ENCODE measurements at regions not wholly inside any gene's neighbourhood (a gene's known extent, or its start where the extent isn't known, plus 50 kb on each side); places are given as distances from the start of the nearest gene placed in this dataset.

- DNase-seq (ENCODE audit: low spot score) = no peak
- TF ChIP-seq CTCF (IDR thresholded peaks at IDR 0.05; ENCODE audit: borderline replicate concordance, control extremely low read depth, extremely low read depth, insufficient read depth, missing control alignments) = no peak
- in situ Hi-C loops (cut with MboI; ENCODE audit: low sequenced_read_pairs, unreplicated experiment) = no loop called here
Measured at GRCh38 chr12:59100585-59100984, 180.3 kb upstream of the LRIG3 start.

- in situ Hi-C loops (cut with MboI; ENCODE audit: low sequenced_read_pairs, unreplicated experiment) = no loop called here
- DNase-seq (ENCODE audit: low spot score) = no peak
- no peak for TF ChIP-seq CTCF (IDR thresholded peaks at IDR 0.05; ENCODE audit: borderline replicate concordance, control extremely low read depth, extremely low read depth, insufficient read depth, missing control alignments)
Measured at GRCh38 chr12:59097876-59098275, 177.6 kb upstream of the LRIG3 start.

GRCh38 chr12:59096246-59096645 is 175.9 kb upstream of the LRIG3 start:
- TF ChIP-seq CTCF (IDR thresholded peaks at IDR 0.05; ENCODE audit: borderline replicate concordance, control extremely low read depth, extremely low read depth, insufficient read depth, missing control alignments) = no peak
- DNase-seq (ENCODE audit: low spot score) = no peak
- in situ Hi-C loops (cut with MboI; ENCODE audit: low sequenced_read_pairs, unreplicated experiment) = no loop called here

- in situ Hi-C loops (cut with MboI; ENCODE audit: low sequenced_read_pairs, unreplicated experiment) = no loop called here
- no peak for DNase-seq (ENCODE audit: low spot score)
- TF ChIP-seq CTCF (IDR thresholded peaks at IDR 0.05; ENCODE audit: borderline replicate concordance, control extremely low read depth, extremely low read depth, insufficient read depth, missing control alignments) = no peak
Measured at GRCh38 chr12:59093073-59093772, 172.9 kb upstream of the LRIG3 start.

GRCh38 chr12:59088673-59089072 is 168.4 kb upstream of the LRIG3 start:
- no peak for TF ChIP-seq CTCF (IDR thresholded peaks at IDR 0.05; ENCODE audit: borderline replicate concordance, control extremely low read depth, extremely low read depth, insufficient read depth, missing control alignments)
- no peak for DNase-seq (ENCODE audit: low spot score)
- in situ Hi-C loops (cut with MboI; ENCODE audit: low sequenced_read_pairs, unreplicated experiment) = no loop called here

GRCh38 chr12:59087691-59088090 is 167.4 kb upstream of the LRIG3 start:
- no peak for TF ChIP-seq CTCF (IDR thresholded peaks at IDR 0.05; ENCODE audit: borderline replicate concordance, control extremely low read depth, extremely low read depth, insufficient read depth, missing control alignments)
- no peak for DNase-seq (ENCODE audit: low spot score)
- in situ Hi-C loops (cut with MboI; ENCODE audit: low sequenced_read_pairs, unreplicated experiment) = no loop called here
